GM23338 (cell line): ENCODE measurements at regions not wholly inside any gene's neighbourhood (a gene's known extent, or its start where the extent isn't known, plus 50 kb on each side); places are given as distances from the start of the nearest gene placed in this dataset.

Source experiments
- ATAC-seq: fragments of 200-7000 bp; cut with Tn5 transposase; 3 replicates; pipeline ENCODE4 v1.9.1; 2020
- DNase-seq: peaks from one replicate; pipeline ENCODE4 v3.0.0-alpha.2; 2015; ENCODE audit warnings: low spot score
- H2AFZ ChIP-seq: fragments of 200-600 bp; sonication (generic); 2 replicates; pipeline ENCODE4 v1.8.0; 2016; ENCODE audit warnings: antibody characterized with exemption, mild to moderate bottlenecking, moderate library complexity
- H3F3A ChIP-seq: fragments of 200-600 bp; sonication (generic); replicated peaks from 2 replicates; pipeline ENCODE4 v1.8.0; 2017; ENCODE audit warnings: antibody characterized with exemption, mixed run types, low read depth
- H3K27ac ChIP-seq: fragments of 200-600 bp; sonication (generic); 2 replicates; pipeline ENCODE4 v1.6.1; 2016; ENCODE audit warnings: low read depth
- H3K27me3 ChIP-seq: fragments of 200-600 bp; sonication (generic); 2 replicates; pipeline ENCODE4 v1.8.0; 2016; ENCODE audit warnings: mild to moderate bottlenecking, mixed run types, moderate library complexity; ENCODE audit not compliant: insufficient read depth
- H3K36me3 ChIP-seq: fragments of 200-600 bp; sonication (generic); 2 replicates; pipeline ENCODE4 v1.8.0; 2016; ENCODE audit warnings: mild to moderate bottlenecking; ENCODE audit not compliant: insufficient read depth
- H3K4me1 ChIP-seq: fragments of 200-600 bp; sonication (generic); 2 replicates; pipeline ENCODE4 v1.8.0; 2016; ENCODE audit warnings: mild to moderate bottlenecking, moderate library complexity; ENCODE audit not compliant: insufficient read depth
- H3K4me2 ChIP-seq: fragments of 200-600 bp; sonication (generic); 2 replicates; pipeline ENCODE4 v1.7.1; 2017; ENCODE audit warnings: mixed run types
- H3K4me3 ChIP-seq: fragments of 200-600 bp; sonication (generic); 2 replicates; pipeline ENCODE4 v1.6.1; 2016; ENCODE audit warnings: mixed run types
- H3K79me2 ChIP-seq: fragments of 200-600 bp; sonication (generic); replicated peaks from 2 replicates; pipeline ENCODE4 v1.8.0; 2017; ENCODE audit warnings: mild to moderate bottlenecking; ENCODE audit not compliant: insufficient read depth
- H3K9me2 ChIP-seq: fragments of 200-600 bp; sonication (generic); 2 replicates; pipeline ENCODE4 v1.8.0; 2017; ENCODE audit not compliant: insufficient read depth
- H4K20me1 ChIP-seq: fragments of 200-600 bp; sonication (generic); replicated peaks from 2 replicates; pipeline ENCODE4 v1.8.0; 2017; ENCODE audit warnings: mild to moderate bottlenecking; ENCODE audit not compliant: insufficient read depth
- H3K27ac Mint-ChIP-seq: 2 replicates; pipeline ENCODE4 v1.8.0; 2020; ENCODE audit warnings: inconsistent platforms, mild to moderate bottlenecking, moderate library complexity, mixed read lengths
- H3K27me3 Mint-ChIP-seq: 3 replicates; pipeline ENCODE4 v1.8.0; 2022; ENCODE audit warnings: low read depth, mild to moderate bottlenecking, moderate library complexity, mixed read lengths, inconsistent platforms; ENCODE audit not compliant: insufficient read depth, poor library complexity
- H3K36me3 Mint-ChIP-seq: 3 replicates; pipeline ENCODE4 v1.8.0; 2021; ENCODE audit warnings: low read depth, mild to moderate bottlenecking, inconsistent platforms, moderate library complexity, mixed read lengths
- H3K4me1 Mint-ChIP-seq: 3 replicates; pipeline ENCODE4 v1.8.0; 2020; ENCODE audit warnings: mild to moderate bottlenecking, inconsistent platforms, mixed read lengths
- H3K4me3 Mint-ChIP-seq: 3 replicates; pipeline ENCODE4 v1.8.0; 2021; ENCODE audit warnings: moderate library complexity, mild to moderate bottlenecking, inconsistent platforms, mixed read lengths
- H3K9me3 Mint-ChIP-seq: 3 replicates; pipeline ENCODE4 v1.8.0; 2020; ENCODE audit warnings: moderate library complexity, mild to moderate bottlenecking, inconsistent platforms, mixed read lengths
- CREB1 ChIP-seq: fragments of 250-450 bp; sonication (Bioruptor Pico); IDR thresholded peaks from 2 replicates; pipeline ENCODE4 v1.5.0; 2020; ENCODE audit warnings: low read depth, mild to moderate bottlenecking, moderate library complexity
- EZH2 ChIP-seq: fragments of 200-600 bp; sonication (generic); IDR thresholded peaks from one replicate; pipeline ENCODE4 v1.8.0; 2017; ENCODE audit warnings: antibody characterized with exemption, mild to moderate bottlenecking, low read depth; ENCODE audit not compliant: unreplicated experiment
- EZH2phosphoT487 ChIP-seq: fragments of 200-600 bp; sonication (generic); IDR thresholded peaks from one replicate; pipeline ENCODE4 v1.8.1; 2018; ENCODE audit warnings: antibody characterized with exemption; ENCODE audit not compliant: unreplicated experiment
- JUNB ChIP-seq: IDR thresholded peaks from one replicate; pipeline ENCODE4 v1.6.1; 2016; ENCODE audit warnings: antibody characterized with exemption; ENCODE audit not compliant: unreplicated experiment
- NANOG ChIP-seq: IDR thresholded peaks from 2 replicates; pipeline ENCODE4 v1.6.1; 2016; ENCODE audit warnings: antibody characterized with exemption, borderline replicate concordance
- POLR2AphosphoS5 ChIP-seq: IDR thresholded peaks from 2 replicates; pipeline ENCODE4 v1.6.1; 2016; ENCODE audit warnings: antibody characterized with exemption, low read depth
- STAT1 ChIP-seq: IDR thresholded peaks from one replicate; pipeline ENCODE4 v1.6.1; 2016; ENCODE audit warnings: antibody characterized with exemption; ENCODE audit not compliant: unreplicated experiment
- ZNF114 ChIP-seq: fragments of 250-450 bp; sonication (Bioruptor Pico); IDR thresholded peaks from 2 replicates; pipeline ENCODE4 v1.5.0; 2020; ENCODE audit warnings: mild to moderate bottlenecking, moderate library complexity
- ZNF331 ChIP-seq: fragments of 250-450 bp; sonication (Bioruptor Pico); IDR thresholded peaks from 2 replicates; pipeline ENCODE4 v1.5.0; 2020; ENCODE audit warnings: low read depth, mild to moderate bottlenecking, moderate library complexity
- TF ChIP-seq, protein P1 (sequence below): IDR thresholded peaks from 2 replicates; pipeline ENCODE4 v1.6.1; 2016; ENCODE audit warnings: antibody characterized with exemption
- TF ChIP-seq, protein P2 (sequence below): fragments of 250-450 bp; sonication (Bioruptor Pico); IDR thresholded peaks from 2 replicates; pipeline ENCODE4 v1.5.0; 2020; ENCODE audit warnings: mild to moderate bottlenecking, moderate library complexity
- TF ChIP-seq, protein P3 (sequence below), 2 experiments: fragments of 200-600 bp in 1 of 2; sonication (generic) in 1 of 2; conservative IDR thresholded peaks; 2 replicates each; pipeline versions ENCODE4 v1.5.1 to v1.6.1; 2016 to 2017; ENCODE audit warnings: antibody characterized with exemption in 2 of 2, low read depth in 2 of 2, mild to moderate bottlenecking in 2 of 2, moderate library complexity in 1 of 2
- TF ChIP-seq, protein P4 (sequence below): IDR thresholded peaks from one replicate; pipeline ENCODE4 v1.6.1; 2018; ENCODE audit warnings: antibody characterized with exemption; ENCODE audit not compliant: unreplicated experiment

DNA sequence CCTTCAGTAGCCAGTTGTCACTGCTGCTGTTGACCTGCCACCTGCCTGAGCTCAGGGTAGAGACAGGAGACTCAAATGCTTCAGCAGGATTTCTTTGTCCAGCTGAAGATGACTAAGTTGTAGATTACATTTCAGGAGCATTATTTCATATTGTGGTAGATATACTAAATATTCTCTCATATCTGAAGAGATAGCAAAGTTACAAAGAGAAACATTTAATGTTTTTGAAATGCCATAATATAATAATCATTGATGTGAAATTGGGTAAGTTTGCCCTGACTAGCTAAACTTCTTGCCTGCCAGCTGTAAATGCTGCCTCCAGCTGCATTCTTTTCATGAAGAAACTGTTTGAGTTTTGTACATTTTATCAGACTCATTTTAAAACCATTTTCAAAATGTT is 247.6 kb upstream of the CNKSR2 start:
- Mint-ChIP-seq H3K27me3 (no peaks in the 10 kb centered on the region), H3K27ac (no peak overlapping the region), H3K4me3 (no peak overlapping the region), H3K9me3 (0 out of 3 replicates have a peak, but pooled peaks cover 2% of the 10 kb centered on the region), H3K36me3 (peaks cover 4% of the 10 kb centered on the region; the same call in 2 of the 3 replicates), H3K4me1 (no peaks in the 10 kb centered on the region; the same call in 2 of the 3 replicates)
- Histone ChIP-seq H3K27ac (no peak overlapping the region), H3K4me1 (0 out of 2 replicates have a peak, but pooled peaks cover 8% of the 10 kb centered on the region), H3F3A (no peaks in the 10 kb centered on the region), H3K27me3 (no peaks in the 10 kb centered on the region), H3K79me2 (no peaks in the 10 kb centered on the region), H4K20me1 (no peaks in the 10 kb centered on the region), H3K36me3 (no peaks in the 10 kb centered on the region), H3K4me2 (no peak overlapping the region), H3K4me3 (no peak overlapping the region), H2AFZ (no peak overlapping the region), H3K9me2 (no peaks in the 10 kb centered on the region)
- ATAC-seq (no peak), DNase-seq (no peak)
- TF ChIP-seq EZH2phosphoT487 (no peak), POLR2AphosphoS5 (no peak), ZNF331 (CRISPR knock-in tag) (no peak), JUNB (no peak), ZNF114 (CRISPR knock-in tag) (no peak), STAT1 (no peak), NANOG (no peak), CREB1 (CRISPR knock-in tag) (no peak), EZH2 (no peak)
- TF ChIP-seq, protein P1, sequence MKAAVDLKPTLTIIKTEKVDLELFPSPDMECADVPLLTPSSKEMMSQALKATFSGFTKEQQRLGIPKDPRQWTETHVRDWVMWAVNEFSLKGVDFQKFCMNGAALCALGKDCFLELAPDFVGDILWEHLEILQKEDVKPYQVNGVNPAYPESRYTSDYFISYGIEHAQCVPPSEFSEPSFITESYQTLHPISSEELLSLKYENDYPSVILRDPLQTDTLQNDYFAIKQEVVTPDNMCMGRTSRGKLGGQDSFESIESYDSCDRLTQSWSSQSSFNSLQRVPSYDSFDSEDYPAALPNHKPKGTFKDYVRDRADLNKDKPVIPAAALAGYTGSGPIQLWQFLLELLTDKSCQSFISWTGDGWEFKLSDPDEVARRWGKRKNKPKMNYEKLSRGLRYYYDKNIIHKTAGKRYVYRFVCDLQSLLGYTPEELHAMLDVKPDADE, result no peak
- TF ChIP-seq, protein P2, sequence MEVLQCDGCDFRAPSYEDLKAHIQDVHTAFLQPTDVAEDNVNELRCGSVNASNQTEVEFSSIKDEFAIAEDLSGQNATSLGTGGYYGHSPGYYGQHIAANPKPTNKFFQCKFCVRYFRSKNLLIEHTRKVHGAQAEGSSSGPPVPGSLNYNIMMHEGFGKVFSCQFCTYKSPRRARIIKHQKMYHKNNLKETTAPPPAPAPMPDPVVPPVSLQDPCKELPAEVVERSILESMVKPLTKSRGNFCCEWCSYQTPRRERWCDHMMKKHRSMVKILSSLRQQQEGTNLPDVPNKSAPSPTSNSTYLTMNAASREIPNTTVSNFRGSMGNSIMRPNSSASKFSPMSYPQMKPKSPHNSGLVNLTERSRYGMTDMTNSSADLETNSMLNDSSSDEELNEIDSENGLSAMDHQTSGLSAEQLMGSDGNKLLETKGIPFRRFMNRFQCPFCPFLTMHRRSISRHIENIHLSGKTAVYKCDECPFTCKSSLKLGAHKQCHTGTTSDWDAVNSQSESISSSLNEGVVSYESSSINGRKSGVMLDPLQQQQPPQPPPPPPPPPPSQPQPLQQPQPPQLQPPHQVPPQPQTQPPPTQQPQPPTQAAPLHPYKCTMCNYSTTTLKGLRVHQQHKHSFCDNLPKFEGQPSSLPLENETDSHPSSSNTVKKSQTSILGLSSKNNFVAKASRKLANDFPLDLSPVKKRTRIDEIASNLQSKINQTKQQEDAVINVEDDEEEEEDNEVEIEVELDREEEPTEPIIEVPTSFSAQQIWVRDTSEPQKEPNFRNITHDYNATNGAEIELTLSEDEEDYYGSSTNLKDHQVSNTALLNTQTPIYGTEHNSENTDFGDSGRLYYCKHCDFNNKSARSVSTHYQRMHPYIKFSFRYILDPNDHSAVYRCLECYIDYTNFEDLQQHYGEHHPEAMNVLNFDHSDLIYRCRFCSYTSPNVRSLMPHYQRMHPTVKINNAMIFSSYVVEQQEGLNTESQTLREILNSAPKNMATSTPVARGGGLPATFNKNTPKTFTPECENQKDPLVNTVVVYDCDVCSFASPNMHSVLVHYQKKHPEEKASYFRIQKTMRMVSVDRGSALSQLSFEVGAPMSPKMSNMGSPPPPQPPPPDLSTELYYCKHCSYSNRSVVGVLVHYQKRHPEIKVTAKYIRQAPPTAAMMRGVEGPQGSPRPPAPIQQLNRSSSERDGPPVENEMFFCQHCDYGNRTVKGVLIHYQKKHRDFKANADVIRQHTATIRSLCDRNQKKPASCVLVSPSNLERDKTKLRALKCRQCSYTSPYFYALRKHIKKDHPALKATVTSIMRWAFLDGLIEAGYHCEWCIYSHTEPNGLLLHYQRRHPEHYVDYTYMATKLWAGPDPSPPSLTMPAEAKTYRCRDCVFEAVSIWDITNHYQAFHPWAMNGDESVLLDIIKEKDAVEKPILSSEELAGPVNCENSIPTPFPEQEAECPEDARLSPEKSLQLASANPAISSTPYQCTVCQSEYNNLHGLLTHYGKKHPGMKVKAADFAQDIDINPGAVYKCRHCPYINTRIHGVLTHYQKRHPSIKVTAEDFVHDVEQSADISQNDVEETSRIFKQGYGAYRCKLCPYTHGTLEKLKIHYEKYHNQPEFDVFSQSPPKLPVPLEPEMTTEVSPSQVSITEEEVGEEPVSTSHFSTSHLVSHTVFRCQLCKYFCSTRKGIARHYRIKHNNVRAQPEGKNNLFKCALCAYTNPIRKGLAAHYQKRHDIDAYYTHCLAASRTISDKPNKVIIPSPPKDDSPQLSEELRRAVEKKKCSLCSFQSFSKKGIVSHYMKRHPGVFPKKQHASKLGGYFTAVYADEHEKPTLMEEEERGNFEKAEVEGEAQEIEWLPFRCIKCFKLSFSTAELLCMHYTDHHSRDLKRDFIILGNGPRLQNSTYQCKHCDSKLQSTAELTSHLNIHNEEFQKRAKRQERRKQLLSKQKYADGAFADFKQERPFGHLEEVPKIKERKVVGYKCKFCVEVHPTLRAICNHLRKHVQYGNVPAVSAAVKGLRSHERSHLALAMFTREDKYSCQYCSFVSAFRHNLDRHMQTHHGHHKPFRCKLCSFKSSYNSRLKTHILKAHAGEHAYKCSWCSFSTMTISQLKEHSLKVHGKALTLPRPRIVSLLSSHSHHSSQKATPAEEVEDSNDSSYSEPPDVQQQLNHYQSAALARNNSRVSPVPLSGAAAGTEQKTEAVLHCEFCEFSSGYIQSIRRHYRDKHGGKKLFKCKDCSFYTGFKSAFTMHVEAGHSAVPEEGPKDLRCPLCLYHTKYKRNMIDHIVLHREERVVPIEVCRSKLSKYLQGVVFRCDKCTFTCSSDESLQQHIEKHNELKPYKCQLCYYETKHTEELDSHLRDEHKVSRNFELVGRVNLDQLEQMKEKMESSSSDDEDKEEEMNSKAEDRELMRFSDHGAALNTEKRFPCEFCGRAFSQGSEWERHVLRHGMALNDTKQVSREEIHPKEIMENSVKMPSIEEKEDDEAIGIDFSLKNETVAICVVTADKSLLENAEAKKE (CRISPR knock-in tag), result no peak
- TF ChIP-seq, protein P3, sequence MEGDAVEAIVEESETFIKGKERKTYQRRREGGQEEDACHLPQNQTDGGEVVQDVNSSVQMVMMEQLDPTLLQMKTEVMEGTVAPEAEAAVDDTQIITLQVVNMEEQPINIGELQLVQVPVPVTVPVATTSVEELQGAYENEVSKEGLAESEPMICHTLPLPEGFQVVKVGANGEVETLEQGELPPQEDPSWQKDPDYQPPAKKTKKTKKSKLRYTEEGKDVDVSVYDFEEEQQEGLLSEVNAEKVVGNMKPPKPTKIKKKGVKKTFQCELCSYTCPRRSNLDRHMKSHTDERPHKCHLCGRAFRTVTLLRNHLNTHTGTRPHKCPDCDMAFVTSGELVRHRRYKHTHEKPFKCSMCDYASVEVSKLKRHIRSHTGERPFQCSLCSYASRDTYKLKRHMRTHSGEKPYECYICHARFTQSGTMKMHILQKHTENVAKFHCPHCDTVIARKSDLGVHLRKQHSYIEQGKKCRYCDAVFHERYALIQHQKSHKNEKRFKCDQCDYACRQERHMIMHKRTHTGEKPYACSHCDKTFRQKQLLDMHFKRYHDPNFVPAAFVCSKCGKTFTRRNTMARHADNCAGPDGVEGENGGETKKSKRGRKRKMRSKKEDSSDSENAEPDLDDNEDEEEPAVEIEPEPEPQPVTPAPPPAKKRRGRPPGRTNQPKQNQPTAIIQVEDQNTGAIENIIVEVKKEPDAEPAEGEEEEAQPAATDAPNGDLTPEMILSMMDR (conservative IDR thresholded peaks at IDR 0.05; ENCODE audit: low read depth in 2 of 2), result no peak
- TF ChIP-seq, protein P4, sequence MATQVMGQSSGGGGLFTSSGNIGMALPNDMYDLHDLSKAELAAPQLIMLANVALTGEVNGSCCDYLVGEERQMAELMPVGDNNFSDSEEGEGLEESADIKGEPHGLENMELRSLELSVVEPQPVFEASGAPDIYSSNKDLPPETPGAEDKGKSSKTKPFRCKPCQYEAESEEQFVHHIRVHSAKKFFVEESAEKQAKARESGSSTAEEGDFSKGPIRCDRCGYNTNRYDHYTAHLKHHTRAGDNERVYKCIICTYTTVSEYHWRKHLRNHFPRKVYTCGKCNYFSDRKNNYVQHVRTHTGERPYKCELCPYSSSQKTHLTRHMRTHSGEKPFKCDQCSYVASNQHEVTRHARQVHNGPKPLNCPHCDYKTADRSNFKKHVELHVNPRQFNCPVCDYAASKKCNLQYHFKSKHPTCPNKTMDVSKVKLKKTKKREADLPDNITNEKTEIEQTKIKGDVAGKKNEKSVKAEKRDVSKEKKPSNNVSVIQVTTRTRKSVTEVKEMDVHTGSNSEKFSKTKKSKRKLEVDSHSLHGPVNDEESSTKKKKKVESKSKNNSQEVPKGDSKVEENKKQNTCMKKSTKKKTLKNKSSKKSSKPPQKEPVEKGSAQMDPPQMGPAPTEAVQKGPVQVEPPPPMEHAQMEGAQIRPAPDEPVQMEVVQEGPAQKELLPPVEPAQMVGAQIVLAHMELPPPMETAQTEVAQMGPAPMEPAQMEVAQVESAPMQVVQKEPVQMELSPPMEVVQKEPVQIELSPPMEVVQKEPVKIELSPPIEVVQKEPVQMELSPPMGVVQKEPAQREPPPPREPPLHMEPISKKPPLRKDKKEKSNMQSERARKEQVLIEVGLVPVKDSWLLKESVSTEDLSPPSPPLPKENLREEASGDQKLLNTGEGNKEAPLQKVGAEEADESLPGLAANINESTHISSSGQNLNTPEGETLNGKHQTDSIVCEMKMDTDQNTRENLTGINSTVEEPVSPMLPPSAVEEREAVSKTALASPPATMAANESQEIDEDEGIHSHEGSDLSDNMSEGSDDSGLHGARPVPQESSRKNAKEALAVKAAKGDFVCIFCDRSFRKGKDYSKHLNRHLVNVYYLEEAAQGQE, result no peak
